Pancreas (tissue), 10 donors: ENCODE measurements at regions not wholly inside any gene's neighbourhood (a gene's known extent, or its start where the extent isn't known, plus 50 kb on each side); places are given as distances from the start of the nearest gene placed in this dataset.
"Not testable (repeated sequence)": the region's sequence is repeated elsewhere in the genome, so short reads cannot be mapped to it uniquely, and the experiment has no call there.

Experiments used
- ATAC-seq, 4 donors: fragments of 200-7000 bp; cut with Tn5 transposase; one replicate each; pipeline versions ENCODE4 v1.8.0 to v1.9.1; 2020; ENCODE audit warnings: mild to moderate bottlenecking in 4 of 4, moderate library complexity in 4 of 4
- DNase-seq, 6 donors: peaks; one replicate each; pipeline ENCODE4 v3.0.0-alpha.2; 2020
- FAIRE-seq: peaks from 2 replicates; lab custom pipeline; 2012; peaks lifted over from hg19 to GRCh38; lab: Jason Lieb, UNC
- H3K27ac ChIP-seq, 4 donors: fragments of 200-600 bp; sonication (generic); 1 replicate in 3 of 4; 2 replicates in 1 of 4; pipeline versions ENCODE4 v1.5.0 to v1.8.0; 2020
- H3K27me3 ChIP-seq, 4 donors: fragments of 200-600 bp; one replicate each; pipeline ENCODE4 v1.8.0; 2021
- H3K36me3 ChIP-seq, 3 donors: fragments of 200-600 bp; sonication (generic) in 1 of 3; one replicate each; pipeline versions ENCODE4 v1.5.0 to v1.8.0; 2020 to 2021
- H3K4me1 ChIP-seq, 3 donors: fragments of 200-600 bp; one replicate each; pipeline ENCODE4 v1.8.0; 2021
- H3K4me3 ChIP-seq, 4 donors: fragments of 200-600 bp; sonication (generic) in 2 of 4; one replicate each; pipeline versions ENCODE4 v1.5.0 to v1.8.0; 2020 to 2021
- H3K9me3 ChIP-seq, 4 donors: fragments of 200-600 bp; one replicate each; pipeline ENCODE4 v1.8.0; 2021
- WGBS, 2 donors: extraction: QIAGEN DNeasy Blood & Tissue Kit; methylation state at CpG; one replicate each; pipeline ENCODE4 v1.1.7; 2013; 5-methylcytosine and 5-hydroxymethylcytosine counted together
- intact Hi-C, 3 donors: fragments of 100-400 bp; cut with DNase I; formaldehyde crosslinking; loops; one replicate each; pipeline versions ENCODE4 v1.11.1 to v1.14.2; 2022
- TF ChIP-seq, protein P1 (sequence below), 4 donors: fragments of 200-600 bp; sonication (generic) in 3 of 4; IDR thresholded peaks; one replicate each; pipeline versions ENCODE4 v1.5.0 to v1.8.0; 2021; ENCODE audit warnings: antibody characterized with exemption in 4 of 4
- donor health status: healthy with polysubstance abuse.
- donor health status: DM: no; HTN: no; CAD: no; lungs with moderate emphysema.
- donor health status: DM: no; HTN: no; CAD: no.
- donor health status: control.
- donor health status: control.
- donor health status: Bipolar disorder and iron deficiency.
- donor health status: DM: yes; HTN: yes; CAD: no.
- donor health status: DM: no; HTN: no; CAD: no.
- donor health status: DM: no; HTN: no; CAD: no.
- donor health status: DM: yes; HTN: yes; CAD: no.

DNA sequence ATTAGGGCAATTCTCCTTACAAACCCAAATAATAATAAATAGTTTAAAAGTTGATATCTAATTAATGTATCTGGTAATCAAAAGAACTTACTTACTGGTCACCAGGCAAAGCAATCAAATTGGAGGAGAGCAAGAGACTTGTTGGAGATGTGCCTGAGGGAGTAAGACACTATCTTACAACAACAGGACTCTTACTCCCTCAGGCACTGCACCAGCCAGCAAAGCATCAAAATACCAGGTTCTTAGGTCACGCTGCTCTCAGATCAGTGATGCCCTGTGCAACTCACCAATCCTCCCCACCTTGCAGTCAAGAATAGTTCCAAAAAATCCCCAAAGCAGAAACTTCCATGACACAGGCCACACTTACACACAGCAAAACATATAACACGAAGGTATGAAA is 117.0 kb downstream of the PRR15 start:
- FAIRE-seq, DNase-seq, H3K9me3 ChIP-seq, H3K4me1 ChIP-seq, intact Hi-C loops, H3K27ac ChIP-seq, ATAC-seq, H3K4me3 ChIP-seq, H3K36me3 ChIP-seq, H3K27me3 ChIP-seq: not testable (repeated sequence)
- WGBS, 2 donors, result 88 to 94% methylated on average over 2 of the region's 2 CpGs

DNA sequence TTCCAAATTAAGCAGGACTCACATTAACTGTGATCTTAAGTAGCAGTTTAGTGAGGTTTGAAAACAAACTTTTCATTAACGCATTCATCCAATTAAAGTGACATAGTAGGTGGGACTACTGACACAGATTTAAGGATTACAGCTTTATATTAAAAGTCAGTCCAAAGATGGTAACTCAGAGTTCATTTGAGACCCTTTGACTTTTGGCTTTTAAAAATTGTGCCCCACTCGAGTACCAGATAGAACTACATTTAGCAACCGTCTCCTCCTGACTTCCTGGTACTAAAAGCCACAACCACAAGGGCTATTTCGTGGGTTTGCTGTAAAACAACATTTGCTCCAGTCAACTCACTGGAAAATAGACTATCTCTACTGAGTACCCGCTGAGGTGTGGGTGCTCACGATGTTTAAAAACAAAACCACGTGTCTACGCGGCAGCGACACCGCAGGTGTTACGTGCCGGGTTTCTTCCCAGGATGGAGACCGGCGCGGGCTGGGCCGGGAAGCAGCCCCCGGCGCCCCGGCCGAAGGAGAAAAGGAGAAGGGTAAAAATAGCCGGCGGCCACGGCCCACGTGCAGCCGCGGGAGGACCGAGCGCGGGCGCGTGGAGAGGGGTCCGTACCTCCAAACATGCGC is 120.6 kb downstream of the PRR15 start:
- H3K9me3 ChIP-seq, H3K4me1 ChIP-seq, H3K27me3 ChIP-seq, H3K36me3 ChIP-seq, FAIRE-seq, intact Hi-C loops: not testable (repeated sequence)
- ATAC-seq (peak; percentile 78 to 87 (median 78)), DNase-seq (peak in 1 of 6 donors; percentile 56)
- 0 to 1% methylated on average over 25 to 31 of the region's 34 CpGs for WGBS, 2 donors
- H3K27ac ChIP-seq, result peak overlapping the region; percentile 93 to 98 (median 96)
- H3K4me3 ChIP-seq, result peak overlapping the region; percentile 80 to 94 (median 88)

DNA sequence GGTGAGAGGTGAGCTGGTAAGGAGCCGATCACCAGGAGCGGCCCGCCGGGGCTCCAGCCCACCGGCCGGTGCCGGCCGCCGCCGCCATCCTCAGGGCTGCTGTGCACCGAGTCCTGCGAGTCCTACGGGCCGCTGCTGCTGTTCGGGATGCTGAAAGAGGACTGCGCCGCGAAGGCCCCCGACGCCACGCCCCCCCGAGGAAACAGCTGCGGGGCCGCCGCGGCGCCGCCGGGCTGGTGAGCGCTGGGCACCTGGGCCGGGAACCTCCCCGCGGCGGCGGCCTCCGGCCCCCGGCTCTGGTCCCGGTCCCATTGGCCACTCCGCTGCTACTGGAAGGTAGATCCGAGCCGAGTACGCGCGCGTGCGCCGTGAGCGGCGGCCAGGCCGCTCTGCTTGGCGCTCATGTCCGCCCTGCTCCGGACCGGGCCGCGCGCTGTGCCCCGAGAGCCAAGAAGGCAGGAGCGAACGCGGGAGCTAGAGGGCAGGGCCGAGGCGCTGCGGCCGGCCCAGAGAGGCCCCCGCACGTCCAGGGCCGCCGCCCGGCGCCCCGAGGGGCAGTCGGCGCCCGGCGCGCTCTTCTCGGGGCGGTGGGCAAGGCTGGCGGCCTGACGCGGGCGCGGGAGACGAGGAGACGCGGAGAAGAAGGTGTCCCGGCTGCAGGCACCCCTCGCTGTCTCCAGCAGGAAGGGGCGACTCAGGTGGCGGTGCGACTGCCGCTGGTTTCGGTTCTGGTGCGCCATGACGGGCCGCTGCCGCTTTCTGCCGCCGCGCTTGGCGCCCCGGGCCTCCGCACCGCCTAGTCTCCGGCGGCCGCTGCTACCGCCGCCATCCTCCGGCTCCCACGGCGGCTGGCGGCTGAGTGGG is 121.3 kb upstream of the WIPF3 start:
- TF ChIP-seq, protein P1, sequence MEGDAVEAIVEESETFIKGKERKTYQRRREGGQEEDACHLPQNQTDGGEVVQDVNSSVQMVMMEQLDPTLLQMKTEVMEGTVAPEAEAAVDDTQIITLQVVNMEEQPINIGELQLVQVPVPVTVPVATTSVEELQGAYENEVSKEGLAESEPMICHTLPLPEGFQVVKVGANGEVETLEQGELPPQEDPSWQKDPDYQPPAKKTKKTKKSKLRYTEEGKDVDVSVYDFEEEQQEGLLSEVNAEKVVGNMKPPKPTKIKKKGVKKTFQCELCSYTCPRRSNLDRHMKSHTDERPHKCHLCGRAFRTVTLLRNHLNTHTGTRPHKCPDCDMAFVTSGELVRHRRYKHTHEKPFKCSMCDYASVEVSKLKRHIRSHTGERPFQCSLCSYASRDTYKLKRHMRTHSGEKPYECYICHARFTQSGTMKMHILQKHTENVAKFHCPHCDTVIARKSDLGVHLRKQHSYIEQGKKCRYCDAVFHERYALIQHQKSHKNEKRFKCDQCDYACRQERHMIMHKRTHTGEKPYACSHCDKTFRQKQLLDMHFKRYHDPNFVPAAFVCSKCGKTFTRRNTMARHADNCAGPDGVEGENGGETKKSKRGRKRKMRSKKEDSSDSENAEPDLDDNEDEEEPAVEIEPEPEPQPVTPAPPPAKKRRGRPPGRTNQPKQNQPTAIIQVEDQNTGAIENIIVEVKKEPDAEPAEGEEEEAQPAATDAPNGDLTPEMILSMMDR (IDR thresholded peaks at IDR 0.05), result no peak
- FAIRE-seq, result no peak
- Histone ChIP-seq H3K36me3 (no peaks in the 10 kb centered on the region), H3K27ac (peak overlapping the region; percentile 93 to 98 (median 96)), H3K9me3 (no peaks in the 10 kb centered on the region), H3K4me1 (peaks cover 0 to 7% (median 0%) of the 10 kb centered on the region in 3 donors), H3K27me3 (no peaks in the 10 kb centered on the region), H3K4me3 (peak overlapping the region; percentile 80 to 94 (median 88))
- peak; percentile 73 to 93 (median 84) for DNase-seq
- intact Hi-C loops, result no loop called here
- peak; percentile 74 to 88 (median 80) for ATAC-seq
- WGBS, 2 donors, result 0 to 1% methylated on average over 57 to 114 of the region's 114 CpGs

GRCh38 chr7:29685651-29686271 is 120.5 kb upstream of the WIPF3 start:
- FAIRE-seq, H3K27me3 ChIP-seq, H3K4me1 ChIP-seq, H3K9me3 ChIP-seq, H3K36me3 ChIP-seq, intact Hi-C loops: not testable (repeated sequence)
- DNase-seq (peak in 2 of 6 donors; percentile 43 to 76), ATAC-seq (peak in 2 of 4 donors; percentile 79 to 87)
- WGBS, 2 donors, result 1 to 2% methylated on average over 15 to 19 of the region's 21 CpGs
- Histone ChIP-seq H3K27ac (peak overlapping the region; percentile 93 to 98 (median 96)), H3K4me3 (peak overlapping the region; percentile 80 to 94 (median 88))

GRCh38 chr7:29690510-29690909 is 115.8 kb upstream of the WIPF3 start:
- H3K4me1 ChIP-seq, ATAC-seq, H3K36me3 ChIP-seq, H3K4me3 ChIP-seq, H3K9me3 ChIP-seq, DNase-seq, FAIRE-seq, intact Hi-C loops, H3K27me3 ChIP-seq, H3K27ac ChIP-seq: not testable (repeated sequence)
- WGBS, 2 donors, result 50 to 54% methylated on average over 4 of the region's 4 CpGs

GRCh38 chr7:29696402-29696801 is 109.9 kb upstream of the WIPF3 start:
- intact Hi-C loops, H3K27ac ChIP-seq, H3K36me3 ChIP-seq, H3K9me3 ChIP-seq, H3K27me3 ChIP-seq, FAIRE-seq, H3K4me1 ChIP-seq, H3K4me3 ChIP-seq: not testable (repeated sequence)
- WGBS, 2 donors, result 42 to 45% methylated on average over 5 of the region's 5 CpGs
- peak in 3 of 6 donors; percentile 34 to 44 (median 37) for DNase-seq
- peak in 3 of 4 donors; percentile 41 to 77 (median 75) for ATAC-seq

- not testable (repeated sequence) for H3K27ac ChIP-seq
Observed at GRCh38 chr7:29699723-29700122, 106.6 kb upstream of the WIPF3 start.

DNA sequence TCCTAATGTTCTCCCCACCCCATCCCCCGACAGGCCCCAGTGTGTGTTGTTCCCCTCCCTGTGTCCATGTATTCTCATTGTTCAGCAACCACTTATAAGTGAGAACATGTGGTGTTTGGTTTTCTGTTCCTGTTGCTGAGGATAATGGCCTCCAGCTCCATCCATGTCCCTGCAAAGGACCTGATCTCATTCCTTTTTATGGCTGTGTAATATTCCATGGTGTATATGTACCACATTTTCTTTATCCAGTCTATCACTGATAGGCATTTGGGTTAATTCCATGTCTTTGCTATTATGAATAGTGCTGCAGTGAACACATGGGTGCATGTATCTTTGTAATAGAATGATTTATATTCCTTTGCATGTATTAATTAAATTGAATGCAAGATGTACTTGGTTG is 104.8 kb upstream of the WIPF3 start:
- WGBS, 2 donors, result 97 to 100% methylated on average over 1 of the region's 1 CpG

More at GRCh38 chr7:29699723-29700122, 106.6 kb upstream of the WIPF3 start:
- H3K9me3 ChIP-seq, intact Hi-C loops, DNase-seq, H3K4me3 ChIP-seq, FAIRE-seq, H3K4me1 ChIP-seq, H3K27me3 ChIP-seq, ATAC-seq, H3K36me3 ChIP-seq: not testable (repeated sequence)
- 94 to 96% methylated on average over 2 of the region's 2 CpGs for WGBS, 2 donors

DNA sequence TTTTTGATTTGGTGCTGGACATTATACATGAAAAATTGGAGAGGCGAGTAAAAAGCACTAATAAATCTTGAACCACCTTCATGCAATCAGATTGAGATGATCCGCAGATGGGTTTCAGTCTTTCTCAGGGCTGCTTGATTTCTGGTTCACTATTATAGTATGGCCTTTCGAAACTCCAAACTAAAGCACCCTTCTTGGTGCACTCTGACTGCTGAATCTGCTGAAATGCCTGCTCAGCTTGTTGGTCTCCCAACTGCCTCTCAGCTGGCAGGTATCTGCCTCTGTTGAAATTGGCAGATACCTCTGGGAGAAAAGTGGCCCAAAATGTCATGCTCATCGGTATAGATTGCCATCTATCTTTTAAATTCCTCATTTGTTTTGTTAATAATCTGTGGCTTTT is 102.5 kb upstream of the WIPF3 start:
- intact Hi-C loops, result not testable (repeated sequence)
- WGBS, 2 donors, result 92 to 93% methylated on average over 4 of the region's 4 CpGs

More for the DNA sequence above, 104.8 kb upstream of the WIPF3 start:
- H3K9me3 ChIP-seq, H3K36me3 ChIP-seq, intact Hi-C loops, H3K27ac ChIP-seq, H3K4me3 ChIP-seq, DNase-seq, FAIRE-seq, H3K27me3 ChIP-seq, H3K4me1 ChIP-seq, ATAC-seq: not testable (repeated sequence)

DNA sequence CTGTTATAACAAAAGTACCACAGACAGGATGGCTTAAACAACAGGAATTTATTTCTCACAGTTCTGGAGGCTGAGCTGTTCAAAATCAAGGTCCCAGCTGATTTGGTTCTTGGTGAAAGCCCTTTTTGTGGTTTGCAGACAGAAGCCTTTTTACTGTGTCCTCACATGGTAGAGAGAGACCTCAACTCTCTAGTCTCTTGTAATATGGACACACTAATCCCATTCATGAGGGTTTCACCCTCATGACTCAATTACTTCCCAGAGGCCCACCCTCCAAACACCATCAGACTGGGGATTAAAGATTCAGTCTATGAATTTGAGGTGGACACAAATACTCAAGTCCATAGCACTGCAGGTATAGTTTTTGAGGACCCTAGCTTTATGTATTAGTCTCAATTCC is 97.3 kb upstream of the WIPF3 start:
- DNase-seq, H3K27ac ChIP-seq, H3K4me1 ChIP-seq, H3K36me3 ChIP-seq, H3K4me3 ChIP-seq, H3K9me3 ChIP-seq, intact Hi-C loops, H3K27me3 ChIP-seq, ATAC-seq, FAIRE-seq: not testable (repeated sequence)

More for the DNA sequence above, 102.5 kb upstream of the WIPF3 start:
- not testable (repeated sequence) for FAIRE-seq, H3K4me3 ChIP-seq, DNase-seq, H3K27me3 ChIP-seq, H3K9me3 ChIP-seq, H3K36me3 ChIP-seq, H3K27ac ChIP-seq, H3K4me1 ChIP-seq, ATAC-seq
